Activated CD4-positive, alpha-beta T cell treated with anti-CD3 and anti-CD28 coated beads, Interleukin-2, Interleukin-6, amounts not matched to agents 100 ng/mL and 50 ng/mL, durations not matched to agents 16 hours and 8 hours (primary cell): ENCODE measurements at regions not wholly inside any gene's neighbourhood (a gene's known extent, or its start where the extent isn't known, plus 50 kb on each side); places are given as distances from the start of the nearest gene placed in this dataset.
"Not testable (repeated sequence)": the region's sequence is repeated elsewhere in the genome, so short reads cannot be mapped to it uniquely, and the experiment has no call there.

Experiments used
- DNase-seq: peaks from one replicate; pipeline ENCODE4 v3.0.0-alpha.2; 2020

DNA sequence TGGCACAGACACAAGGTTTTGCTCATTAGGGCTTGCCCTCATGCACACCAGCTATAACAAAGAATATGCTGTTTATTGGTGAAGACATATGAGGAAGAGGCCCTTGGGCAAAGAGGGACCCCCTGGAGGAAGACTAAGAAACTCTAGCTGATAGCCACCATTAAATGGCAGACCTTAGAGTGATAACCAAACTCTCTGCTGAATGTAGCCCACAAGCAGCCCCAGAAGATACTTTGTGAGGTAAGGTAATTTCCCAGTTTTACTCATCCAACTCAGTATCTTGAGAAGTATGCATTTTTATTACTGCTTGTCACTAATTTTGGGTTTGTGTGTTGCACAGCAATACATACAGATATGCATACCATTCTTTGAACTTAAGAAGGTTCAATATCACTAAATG, 563.3 kb downstream of the DOK5 start:
- DNase-seq = no peak

DNA sequence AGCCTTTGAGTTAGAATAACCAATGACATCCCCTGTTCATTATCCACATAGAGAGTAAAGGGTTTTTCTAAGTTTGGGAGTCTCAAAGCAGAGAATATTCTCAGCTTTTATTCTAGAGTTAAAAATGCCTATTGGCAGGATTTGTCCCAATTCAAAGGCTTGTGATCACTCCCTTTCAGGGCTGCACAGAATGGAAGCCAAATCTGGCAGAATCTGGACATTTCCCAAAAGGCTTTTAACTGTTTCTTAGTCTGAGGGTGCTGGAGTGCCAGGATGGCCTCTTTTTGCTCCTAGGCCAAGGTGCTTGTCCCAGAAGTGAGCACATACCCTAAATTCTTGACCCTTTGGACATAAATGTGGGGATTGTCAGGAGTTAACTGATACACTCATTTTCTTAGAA, 556.6 kb downstream of the DOK5 start:
- no peak for DNase-seq

- DNase-seq = no peak
These were observed 539.4 kb downstream of the DOK5 start for GRCh38 chr20:55014766-55015165.

- no peak for DNase-seq
These were observed 535.4 kb downstream of the DOK5 start for GRCh38 chr20:55010761-55011160.

- no peak for DNase-seq
These were observed 533.7 kb downstream of the DOK5 start for GRCh38 chr20:55009066-55009465.

GRCh38 chr20:55004044-55004443, 528.7 kb downstream of the DOK5 start:
- no peak for DNase-seq

DNA sequence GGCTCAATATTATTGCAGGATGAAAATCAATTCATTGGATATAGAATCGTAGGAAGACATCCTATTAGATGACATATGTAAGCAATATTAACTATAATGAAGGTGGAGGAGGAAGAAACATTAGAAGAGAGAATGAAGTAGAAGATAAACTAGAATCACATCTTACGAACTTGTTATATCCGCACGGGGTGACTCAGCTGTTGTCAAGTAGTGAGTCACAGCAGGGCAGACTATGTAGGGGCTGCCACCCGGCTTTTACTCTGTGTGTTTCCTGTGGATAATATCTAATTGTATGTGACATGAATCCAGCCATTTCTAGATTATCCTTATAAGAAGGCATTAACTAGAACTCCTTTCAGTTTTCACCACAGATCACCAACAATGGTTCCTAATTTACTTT, 520.2 kb downstream of the DOK5 start:
- DNase-seq = no peak

GRCh38 chr20:54995011-54995410, 519.6 kb downstream of the DOK5 start:
- no peak for DNase-seq

DNA sequence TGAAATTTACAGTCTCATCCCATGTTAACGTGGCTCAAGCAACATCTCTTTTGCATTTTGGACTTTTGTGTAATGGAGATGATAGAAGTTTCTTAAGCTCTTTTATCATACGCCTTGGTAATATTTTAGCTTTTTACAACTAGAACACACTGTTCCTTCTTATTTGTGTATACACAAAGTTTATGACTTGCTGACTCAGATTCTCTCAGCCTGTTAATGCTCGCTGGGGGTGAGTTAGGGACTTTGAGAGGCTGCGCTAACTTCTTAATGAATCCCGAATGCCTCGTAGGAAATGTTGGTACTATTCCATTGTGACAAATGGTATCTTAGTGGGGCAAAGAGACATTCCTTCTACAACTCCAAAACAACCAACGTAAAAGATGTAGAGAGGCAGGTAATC, 509.7 kb downstream of the DOK5 start:
- DNase-seq = no peak

DNA sequence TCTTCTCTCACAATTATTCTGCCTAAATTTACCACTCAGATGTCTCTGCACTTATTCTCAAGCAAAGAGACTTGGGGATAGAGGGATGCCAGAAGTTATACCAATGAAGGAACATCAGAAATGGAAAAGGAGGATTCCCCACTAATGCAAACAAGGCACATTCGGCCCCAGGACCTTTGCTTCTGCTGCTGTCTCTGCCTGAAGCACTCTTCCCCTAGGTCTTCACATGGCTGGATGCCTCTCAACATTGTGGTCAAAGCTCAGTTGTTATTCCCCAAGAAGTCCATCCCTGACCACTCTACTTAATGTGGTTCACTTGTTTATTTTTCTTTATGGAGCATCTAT, 508.7 kb downstream of the DOK5 start:
- no peak for DNase-seq

DNA sequence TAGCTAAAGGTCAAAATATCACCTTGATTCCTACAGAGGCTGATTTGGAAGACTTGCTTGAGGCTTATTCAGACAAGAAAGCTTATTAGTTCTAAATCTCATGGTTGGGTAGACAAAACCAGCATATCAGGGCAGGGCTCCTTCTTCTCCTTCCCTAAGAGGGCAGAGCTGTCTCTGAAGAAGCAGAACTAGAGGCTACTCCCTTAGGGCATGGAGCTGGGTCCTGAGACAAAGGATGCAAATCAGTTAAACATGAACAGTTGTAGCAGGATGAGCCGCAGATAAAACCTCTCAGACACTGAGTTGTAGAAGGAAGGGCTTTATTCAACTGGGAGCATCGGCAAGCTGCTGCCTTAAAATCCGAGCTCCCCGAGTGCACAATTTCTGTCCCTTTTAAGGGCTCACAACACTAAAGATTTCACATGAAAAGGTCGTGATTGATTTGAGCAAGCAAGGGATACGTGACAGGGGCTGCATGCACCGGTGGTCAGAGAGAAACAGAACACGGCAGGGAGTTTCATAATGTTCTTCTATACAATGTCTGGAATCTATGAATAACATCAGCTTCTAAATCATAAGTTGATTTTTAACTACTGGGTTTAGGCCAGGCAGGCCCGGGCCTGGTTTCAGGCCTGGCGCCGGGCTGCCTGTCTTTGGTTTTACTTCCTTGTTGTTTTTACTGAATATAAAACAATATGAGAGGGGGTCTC, 508.2 kb downstream of the DOK5 start:
- DNase-seq = not testable (repeated sequence)

GRCh38 chr20:54981175-54981574, 505.8 kb downstream of the DOK5 start:
- no peak for DNase-seq

DNA sequence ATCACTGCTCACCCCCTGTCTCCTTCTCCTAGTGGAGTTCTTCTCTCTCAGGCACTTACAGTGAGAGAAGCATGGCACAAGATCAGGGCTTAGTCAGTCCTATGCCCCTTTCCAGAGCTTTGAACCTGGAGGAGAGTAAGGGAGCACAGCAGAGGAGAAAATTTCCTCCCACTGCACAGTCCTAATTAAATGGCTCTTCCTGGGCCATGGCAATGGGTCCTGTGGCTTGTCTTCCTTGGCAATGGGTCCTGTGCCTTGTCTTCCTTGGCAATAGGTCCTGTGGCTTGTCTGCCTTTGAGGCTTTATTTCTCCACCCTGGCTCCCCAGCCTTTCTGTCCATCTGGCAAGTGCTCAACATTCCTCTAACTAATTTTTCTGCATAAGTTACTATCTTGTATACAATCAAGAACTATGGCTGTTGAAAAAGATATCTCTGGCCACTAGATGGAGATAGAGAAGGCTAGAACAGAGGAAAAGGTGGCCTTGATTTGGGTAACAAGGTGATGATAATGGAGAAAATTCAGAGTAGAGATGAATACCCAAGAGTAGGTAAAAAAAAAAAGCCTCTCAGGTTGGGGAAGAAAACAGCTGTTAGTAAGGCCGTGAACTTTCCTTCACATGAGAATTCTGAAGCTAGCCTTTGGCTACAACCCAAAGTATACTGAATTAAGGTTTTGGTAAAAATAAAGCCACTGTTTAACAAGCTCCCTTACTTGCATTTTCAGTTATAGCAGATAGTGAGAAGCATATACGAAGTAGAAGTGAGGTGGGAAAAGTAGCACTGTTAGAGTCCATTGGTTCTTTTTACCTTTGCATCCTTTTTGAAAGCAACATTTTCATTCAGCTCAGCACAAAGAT, 504.9 kb downstream of the DOK5 start:
- DNase-seq = peak; percentile 1

DNA sequence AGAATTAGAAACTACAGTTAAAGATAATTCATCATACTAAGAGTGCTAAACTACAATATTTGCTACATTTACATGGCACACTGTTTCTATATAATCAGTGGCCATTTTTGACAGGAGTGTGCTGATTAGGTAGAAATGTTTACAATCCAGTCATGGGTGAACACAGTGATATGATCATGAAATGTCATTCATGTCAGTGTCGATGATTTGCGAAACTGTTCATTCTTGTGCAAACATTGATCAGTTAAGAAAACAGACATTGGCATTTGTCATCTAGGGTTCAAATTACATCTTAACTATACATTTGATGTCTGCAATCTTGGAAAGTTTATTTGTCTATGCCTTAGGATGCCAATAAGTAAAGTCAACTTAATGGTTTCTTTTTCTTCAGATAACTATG, 474.9 kb downstream of the DOK5 start:
- no peak for DNase-seq

GRCh38 chr20:54941666-54942065, 466.3 kb downstream of the DOK5 start:
- DNase-seq = no peak

DNA sequence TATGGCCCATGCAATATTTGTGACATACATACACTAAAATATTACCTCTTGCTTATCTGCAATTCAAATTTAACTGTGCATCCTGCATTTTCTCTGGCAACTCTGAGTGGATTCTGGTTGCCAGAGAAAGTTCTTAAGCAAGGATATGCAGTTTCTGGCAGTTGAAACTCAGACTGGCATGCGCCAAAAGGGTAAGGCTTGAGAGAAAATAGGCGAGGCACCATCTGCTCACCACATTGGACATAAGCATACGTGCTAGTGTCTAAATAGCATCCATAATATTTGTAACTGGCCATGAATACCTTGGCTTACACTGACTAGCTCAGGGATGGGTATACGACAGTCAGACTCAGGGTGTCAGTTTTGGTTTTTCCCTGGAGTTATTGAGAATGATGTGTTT, 465.1 kb downstream of the DOK5 start:
- no peak for DNase-seq

DNA sequence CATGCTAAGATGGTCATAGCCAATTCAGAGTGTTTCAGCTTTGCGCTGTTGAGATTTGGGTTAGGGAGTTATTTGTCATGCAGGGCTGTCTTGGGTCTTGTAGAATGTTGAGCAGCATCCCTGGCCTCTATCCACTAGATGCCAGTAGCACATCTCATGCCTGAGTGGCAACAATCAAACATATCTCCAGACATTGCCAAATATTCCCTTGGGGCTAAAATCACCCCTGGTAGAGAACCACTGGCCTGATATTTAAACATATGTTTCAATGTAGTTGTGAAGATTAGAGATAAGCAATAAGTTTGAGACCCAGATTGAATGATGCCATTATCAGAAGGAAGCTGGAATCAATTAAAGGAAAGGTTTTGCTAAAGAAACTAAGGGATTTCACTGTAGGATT, 463.3 kb downstream of the DOK5 start:
- DNase-seq = no peak

- no peak for DNase-seq
These were observed 458.0 kb downstream of the DOK5 start for GRCh38 chr20:54933212-54933904.

DNA sequence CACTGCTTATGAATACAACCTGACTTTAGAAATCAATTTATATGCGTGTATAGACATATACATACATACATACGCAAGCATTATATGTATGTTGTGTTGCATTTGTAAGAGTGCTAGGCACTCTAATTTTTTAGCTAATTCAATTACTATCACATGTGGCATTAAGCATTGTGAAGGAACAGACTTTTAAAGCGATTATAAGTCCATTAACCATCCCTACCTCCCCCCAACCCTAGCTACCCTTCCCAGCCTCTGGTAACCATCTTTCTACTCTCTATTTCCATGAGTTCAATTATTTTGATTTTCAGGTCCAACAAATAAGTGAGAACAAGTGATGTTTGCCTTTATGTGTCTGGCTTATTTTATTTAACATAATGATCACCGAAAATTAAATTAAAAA, 453.8 kb downstream of the DOK5 start:
- no peak for DNase-seq

- DNase-seq = no peak
These were observed 453.2 kb downstream of the DOK5 start for GRCh38 chr20:54928564-54928963.

- DNase-seq = no peak
These were observed 447.2 kb downstream of the DOK5 start for GRCh38 chr20:54922636-54923035.

GRCh38 chr20:54922096-54922495, 446.7 kb downstream of the DOK5 start:
- no peak for DNase-seq

DNA sequence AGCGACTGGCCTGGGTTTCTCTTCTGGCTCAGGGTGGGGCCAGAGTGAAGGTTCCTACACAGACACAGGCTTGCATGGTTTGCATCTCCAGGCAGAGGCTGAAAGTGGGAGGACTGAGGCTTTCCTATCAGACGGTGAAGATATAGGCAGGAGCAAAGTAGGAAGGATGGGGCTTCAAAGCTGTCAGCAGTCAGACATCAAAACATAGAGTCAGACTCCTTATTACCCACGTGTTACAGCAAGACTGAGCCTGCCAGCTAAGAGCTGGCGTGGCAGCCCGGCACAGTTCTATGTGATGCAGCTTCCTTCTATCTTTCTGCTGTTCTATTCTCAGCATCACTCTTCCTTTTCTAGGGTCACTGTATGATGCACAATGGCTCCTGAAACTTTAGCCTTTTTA, 445.1 kb downstream of the DOK5 start:
- no peak for DNase-seq

DNA sequence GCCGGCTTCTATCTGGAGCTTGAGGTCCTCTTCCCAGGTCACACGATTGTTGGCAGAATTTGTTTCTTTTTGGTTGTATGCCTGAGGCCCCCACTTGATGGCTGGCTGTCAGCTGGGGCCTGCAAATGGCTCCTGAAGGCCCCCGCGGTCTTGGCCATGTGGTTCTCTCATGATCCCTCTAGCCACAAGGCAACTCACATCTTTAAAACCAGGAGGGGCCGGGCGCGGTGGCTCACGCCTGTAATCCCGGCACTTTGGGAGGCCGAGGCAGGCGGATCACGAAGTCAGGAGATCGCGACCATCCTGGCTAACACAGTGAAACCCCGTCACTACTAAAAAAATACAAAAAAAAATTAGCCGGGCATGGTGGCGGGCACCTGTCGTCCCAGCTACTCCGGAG, 443.6 kb downstream of the DOK5 start:
- DNase-seq = not testable (repeated sequence)
